Activated naive CD8-positive, alpha-beta T cell treated with anti-CD3 and anti-CD28 coated beads, Interleukin-2, amount 50 U/mL, for 24 hours (primary cell): ENCODE measurements at regions not wholly inside any gene's neighbourhood (a gene's known extent, or its start where the extent isn't known, plus 50 kb on each side); places are given as distances from the start of the nearest gene placed in this dataset.

Source experiments
- ATAC-seq: fragments of 150-1000 bp; cut with Tn5 transposase; one replicate; pipeline ENCODE4 v1.10.0; 2021
- DNase-seq: peaks from one replicate; pipeline ENCODE4 v3.0.0; 2021
- H3K27ac Mint-ChIP-seq: one replicate; pipeline ENCODE4 v1.8.0; 2021; ENCODE audit warnings: mild to moderate bottlenecking, mixed read lengths
- H3K27me3 Mint-ChIP-seq: one replicate; pipeline ENCODE4 v1.8.0; 2021; ENCODE audit warnings: mixed read lengths
- H3K36me3 Mint-ChIP-seq: one replicate; pipeline ENCODE4 v1.8.0; 2021; ENCODE audit warnings: low read depth, mixed read lengths
- H3K4me1 Mint-ChIP-seq: one replicate; pipeline ENCODE4 v1.8.0; 2021; ENCODE audit warnings: mixed read lengths
- H3K4me3 Mint-ChIP-seq: one replicate; pipeline ENCODE4 v1.8.0; 2021; ENCODE audit warnings: mild to moderate bottlenecking, moderate library complexity, mixed read lengths
- H3K9me3 Mint-ChIP-seq: one replicate; pipeline ENCODE4 v1.8.0; 2021; ENCODE audit warnings: mixed read lengths

GRCh38 chr9:88930716-88931115 is 60.6 kb upstream of the S1PR3 start:
- H3K4me3 Mint-ChIP-seq: no peak overlapping the region
- H3K27me3 Mint-ChIP-seq: peaks cover 19% of the 10 kb centered on the region
- H3K4me1 Mint-ChIP-seq: peaks cover 12% of the 10 kb centered on the region
- H3K27ac Mint-ChIP-seq: no peak overlapping the region
- no peaks in the 10 kb centered on the region for H3K36me3 Mint-ChIP-seq
- DNase-seq (no peak), ATAC-seq (no peak)
- H3K9me3 Mint-ChIP-seq: peaks cover 8% of the 10 kb centered on the region

- peaks cover 19% of the 10 kb centered on the region for H3K27me3 Mint-ChIP-seq
- no peaks in the 10 kb centered on the region for H3K4me1 Mint-ChIP-seq
- H3K36me3 Mint-ChIP-seq: no peaks in the 10 kb centered on the region
- DNase-seq (no peak), ATAC-seq (no peak)
- H3K4me3 Mint-ChIP-seq: no peak overlapping the region
- H3K27ac Mint-ChIP-seq: no peak overlapping the region
- H3K9me3 Mint-ChIP-seq: peaks cover 8% of the 10 kb centered on the region
These were observed 58.5 kb upstream of the S1PR3 start for GRCh38 chr9:88932766-88933165.

GRCh38 chr9:88933607-88934379 is 57.5 kb upstream of the S1PR3 start:
- Mint-ChIP-seq H3K4me1 (no peaks in the 10 kb centered on the region), H3K9me3 (peaks cover 8% of the 10 kb centered on the region), H3K27ac (no peak overlapping the region), H3K36me3 (no peaks in the 10 kb centered on the region), H3K4me3 (no peak overlapping the region), H3K27me3 (peaks cover 19% of the 10 kb centered on the region)
- DNase-seq (no peak), ATAC-seq (no peak)

- no peak overlapping the region for H3K27ac Mint-ChIP-seq
- DNase-seq (no peak), ATAC-seq (no peak)
- H3K4me3 Mint-ChIP-seq: no peak overlapping the region
- peaks cover 19% of the 10 kb centered on the region for H3K27me3 Mint-ChIP-seq
- H3K9me3 Mint-ChIP-seq: peaks cover 8% of the 10 kb centered on the region
- no peaks in the 10 kb centered on the region for H3K36me3 Mint-ChIP-seq
- no peaks in the 10 kb centered on the region for H3K4me1 Mint-ChIP-seq
These were observed 56.3 kb upstream of the S1PR3 start for GRCh38 chr9:88934876-88935535.

- H3K27me3 Mint-ChIP-seq: peaks cover 15% of the 10 kb centered on the region
- no peaks in the 10 kb centered on the region for H3K4me1 Mint-ChIP-seq
- no peak overlapping the region for H3K27ac Mint-ChIP-seq
- DNase-seq: no peak
- no peaks in the 10 kb centered on the region for H3K36me3 Mint-ChIP-seq
- H3K9me3 Mint-ChIP-seq: no peaks in the 10 kb centered on the region
- no peak for ATAC-seq
- H3K4me3 Mint-ChIP-seq: no peak overlapping the region
These were observed 55.1 kb upstream of the S1PR3 start for GRCh38 chr9:88936132-88936531.

GRCh38 chr9:88936668-88937067 is 54.6 kb upstream of the S1PR3 start:
- no peaks in the 10 kb centered on the region for H3K36me3 Mint-ChIP-seq
- H3K4me1 Mint-ChIP-seq: no peaks in the 10 kb centered on the region
- H3K27ac Mint-ChIP-seq: no peak overlapping the region
- DNase-seq (no peak), ATAC-seq (no peak)
- H3K27me3 Mint-ChIP-seq: peaks cover 15% of the 10 kb centered on the region
- no peak overlapping the region for H3K4me3 Mint-ChIP-seq
- H3K9me3 Mint-ChIP-seq: no peaks in the 10 kb centered on the region

- no peaks in the 10 kb centered on the region for H3K4me1 Mint-ChIP-seq
- DNase-seq (no peak), ATAC-seq (no peak)
- H3K4me3 Mint-ChIP-seq: no peak overlapping the region
- no peaks in the 10 kb centered on the region for H3K36me3 Mint-ChIP-seq
- H3K27ac Mint-ChIP-seq: no peak overlapping the region
- no peaks in the 10 kb centered on the region for H3K9me3 Mint-ChIP-seq
- H3K27me3 Mint-ChIP-seq: peaks cover 15% of the 10 kb centered on the region
These were observed 54.0 kb upstream of the S1PR3 start for GRCh38 chr9:88937248-88937647.

- Mint-ChIP-seq H3K9me3 (no peaks in the 10 kb centered on the region), H3K27ac (no peak overlapping the region), H3K4me3 (no peak overlapping the region), H3K27me3 (peaks cover 13% of the 10 kb centered on the region), H3K36me3 (no peaks in the 10 kb centered on the region), H3K4me1 (no peaks in the 10 kb centered on the region)
- no peak for DNase-seq
- ATAC-seq: no peak
These were observed 53.1 kb upstream of the S1PR3 start for GRCh38 chr9:88938189-88938588.
